Ascending aorta (tissue), 2 donors: ENCODE measurements at regions not wholly inside any gene's neighbourhood (a gene's known extent, or its start where the extent isn't known, plus 50 kb on each side); places are given as distances from the start of the nearest gene placed in this dataset.
"Not testable (repeated sequence)": the region's sequence is repeated elsewhere in the genome, so short reads cannot be mapped to it uniquely, and the experiment has no call there.

Source experiments
- DNase-seq, 2 donors: peaks; one replicate each; pipeline ENCODE4 v3.0.0-alpha.2; 2019; ENCODE audit warnings: low spot score in 2 of 2
- H3K27ac ChIP-seq, 2 donors: fragments of 200-600 bp; sonication (generic); one replicate each; pipeline ENCODE4 v1.5.1; 2016 to 2017; ENCODE audit warnings: mild to moderate bottlenecking in 1 of 2
- H3K27me3 ChIP-seq: fragments of 200-600 bp; sonication (generic); one replicate; pipeline ENCODE4 v1.5.1; 2017
- H3K36me3 ChIP-seq, 2 donors: fragments of 200-600 bp; sonication (generic); one replicate each; pipeline ENCODE4 v1.5.1; 2016
- H3K4me1 ChIP-seq, 2 donors: fragments of 200-600 bp; sonication (generic); one replicate each; pipeline ENCODE4 v1.5.1; 2016 to 2017; ENCODE audit warnings: mild to moderate bottlenecking in 1 of 2
- H3K4me3 ChIP-seq, 2 donors: fragments of 200-600 bp; sonication (generic); one replicate each; pipeline ENCODE4 v1.5.1; 2016 to 2017; ENCODE audit warnings: mild to moderate bottlenecking in 1 of 2
- H3K9me3 ChIP-seq, 2 donors: fragments of 200-600 bp; sonication (generic); one replicate each; pipeline ENCODE4 v1.5.1; 2016
- CTCF ChIP-seq, 3 experiments: fragments of 200-600 bp in 2 of 3; fragments of 450-650 bp in 1 of 3; sonication (generic) in 2 of 3; IDR thresholded peaks; one replicate each; pipeline ENCODE4 v1.5.1; 2016 to 2019; ENCODE audit warnings: antibody characterized with exemption in 3 of 3, mild to moderate bottlenecking in 1 of 3, moderate library complexity in 1 of 3
- intact Hi-C: fragments of 100-400 bp; cut with DNase I; formaldehyde crosslinking; loops from one replicate; pipeline ENCODE4 v1.15.1; 2023

GRCh38 chr11:34727228-34727737 lies 106.4 kb downstream of the EHF start:
- H3K27ac ChIP-seq: no peak overlapping the region
- no peak for DNase-seq
- no peak for TF ChIP-seq CTCF (IDR thresholded peaks at IDR 0.05)
- no peaks in the 10 kb centered on the region for H3K27me3 ChIP-seq
- no peaks in the 10 kb centered on the region for H3K4me1 ChIP-seq
- H3K9me3 ChIP-seq: no peaks in the 10 kb centered on the region
- intact Hi-C loops: no loop called here
- H3K36me3 ChIP-seq: no peaks in the 10 kb centered on the region
- H3K4me3 ChIP-seq: no peak overlapping the region

- intact Hi-C loops: no loop called here
- Histone ChIP-seq H3K27me3 (no peaks in the 10 kb centered on the region), H3K9me3 (no peaks in the 10 kb centered on the region), H3K27ac (no peak overlapping the region), H3K4me3 (no peak overlapping the region), H3K36me3 (no peaks in the 10 kb centered on the region), H3K4me1 (no peaks in the 10 kb centered on the region)
- no peak for DNase-seq
- TF ChIP-seq CTCF (IDR thresholded peaks at IDR 0.05): no peak
Observed at GRCh38 chr11:34724973-34725372, 104.1 kb downstream of the EHF start.

- no peaks in the 10 kb centered on the region for H3K36me3 ChIP-seq
- intact Hi-C loops: no loop called here
- no peak overlapping the region for H3K27ac ChIP-seq
- H3K9me3 ChIP-seq: no peaks in the 10 kb centered on the region
- no peaks in the 10 kb centered on the region for H3K4me1 ChIP-seq
- no peak for DNase-seq
- H3K4me3 ChIP-seq: no peak overlapping the region
- TF ChIP-seq CTCF (IDR thresholded peaks at IDR 0.05): no peak
- no peaks in the 10 kb centered on the region for H3K27me3 ChIP-seq
Observed at GRCh38 chr11:34721646-34722045, 100.8 kb downstream of the EHF start.

GRCh38 chr11:34719303-34719848 lies 98.5 kb downstream of the EHF start:
- no peak for TF ChIP-seq CTCF (IDR thresholded peaks at IDR 0.05)
- intact Hi-C loops: no loop called here
- Histone ChIP-seq H3K9me3 (no peaks in the 10 kb centered on the region), H3K27ac (no peak overlapping the region), H3K4me1 (no peaks in the 10 kb centered on the region), H3K27me3 (no peaks in the 10 kb centered on the region), H3K36me3 (no peaks in the 10 kb centered on the region), H3K4me3 (no peak overlapping the region)
- DNase-seq: no peak

- intact Hi-C loops, H3K27ac ChIP-seq, H3K27me3 ChIP-seq, H3K4me1 ChIP-seq, H3K36me3 ChIP-seq, H3K4me3 ChIP-seq, DNase-seq: not testable (repeated sequence)
- H3K9me3 ChIP-seq: peaks cover 0 to 28% of the 10 kb centered on the region in 2 donors
Observed at GRCh38 chr11:34713631-34714030, 92.7 kb downstream of the EHF start.
